ENCODE measurements at regions not wholly inside any gene's neighbourhood (a gene's known extent, or its start where the extent isn't known, plus 50 kb on each side); places are given as distances from the start of the nearest gene placed in this dataset.

- TF ChIP-seq CTCF (IDR thresholded peaks at IDR 0.05; ENCODE audit: low read depth, low read length), result no peak
Observed at GRCh38 chr14:101494826-101495225, 66.5 kb upstream of the DIO3 start.

GRCh38 chr14:101495284-101495683, 66.0 kb upstream of the DIO3 start:
- no peak overlapping the region for H3K4me3 ChIP-seq (ENCODE audit: low read depth, low read length)
- TF ChIP-seq CTCF (IDR thresholded peaks at IDR 0.05; ENCODE audit: low read depth, low read length), result no peak

More at GRCh38 chr14:101494826-101495225, 66.5 kb upstream of the DIO3 start:
- no peak overlapping the region for H3K4me3 ChIP-seq (ENCODE audit: low read depth, low read length)

- TF ChIP-seq CTCF (IDR thresholded peaks at IDR 0.05; ENCODE audit: low read depth, low read length), result no peak
- H3K4me3 ChIP-seq (ENCODE audit: low read depth, low read length), result no peak overlapping the region
Observed at GRCh38 chr14:101495827-101496775, 65.2 kb upstream of the DIO3 start.

GRCh38 chr14:101496776-101497683, 64.3 kb upstream of the DIO3 start:
- no peak for TF ChIP-seq CTCF (IDR thresholded peaks at IDR 0.05; ENCODE audit: low read depth, low read length)

GRCh38 chr14:101497684-101498525, 63.4 kb upstream of the DIO3 start:
- H3K4me3 ChIP-seq (ENCODE audit: low read depth, low read length), result no peak overlapping the region
- no peak for TF ChIP-seq CTCF (IDR thresholded peaks at IDR 0.05; ENCODE audit: low read depth, low read length)

More at GRCh38 chr14:101496776-101497683, 64.3 kb upstream of the DIO3 start:
- H3K4me3 ChIP-seq (ENCODE audit: low read depth, low read length), result no peak overlapping the region

- H3K4me3 ChIP-seq (ENCODE audit: low read depth, low read length), result no peak overlapping the region
- TF ChIP-seq CTCF (IDR thresholded peaks at IDR 0.05; ENCODE audit: low read depth, low read length), result no peak
Observed at GRCh38 chr14:101498526-101498860, 62.8 kb upstream of the DIO3 start.
